HFF-Myc (cell line): ENCODE measurements at regions not wholly inside any gene's neighbourhood (a gene's known extent, or its start where the extent isn't known, plus 50 kb on each side); places are given as distances from the start of the nearest gene placed in this dataset.

ENCODE experiments used
- DNase-seq: peaks from one replicate; pipeline ENCODE4 v3.0.0-alpha.2; 2011; ENCODE audit warnings: low read depth; ENCODE audit errors: extremely low read depth
- H3K4me3 ChIP-seq: replicated peaks from 2 replicates; pipeline ENCODE4 v1.5.1; 2011; ENCODE audit warnings: low read depth, mild to moderate bottlenecking, control low read depth, low read length
- CTCF ChIP-seq: IDR thresholded peaks from 2 replicates; pipeline ENCODE4 v1.5.1; 2012; ENCODE audit warnings: mild to moderate bottlenecking, low read depth, low read length, control low read depth; ENCODE audit errors: missing control alignments

GRCh38 chr17:13756763-13757162, 155.0 kb upstream of the HS3ST3A1 start:
- no peak overlapping the region for H3K4me3 ChIP-seq
- no peak for TF ChIP-seq CTCF
- DNase-seq, result no peak

- no peak for DNase-seq
- TF ChIP-seq CTCF, result no peak
- no peak overlapping the region for H3K4me3 ChIP-seq
Observed at GRCh38 chr17:13757871-13758270, 156.1 kb upstream of the HS3ST3A1 start.

GRCh38 chr17:13759518-13760335, 158.0 kb upstream of the HS3ST3A1 start:
- no peak for TF ChIP-seq CTCF

GRCh38 chr17:13761038-13761603, 159.4 kb upstream of the HS3ST3A1 start:
- H3K4me3 ChIP-seq, result no peak overlapping the region
- DNase-seq, result no peak
- no peak for TF ChIP-seq CTCF

More at GRCh38 chr17:13759518-13760335, 158.0 kb upstream of the HS3ST3A1 start:
- DNase-seq, result no peak
- H3K4me3 ChIP-seq, result no peak overlapping the region

GRCh38 chr17:13765701-13766100, 164.0 kb upstream of the HS3ST3A1 start:
- no peak for TF ChIP-seq CTCF
- no peak overlapping the region for H3K4me3 ChIP-seq
- DNase-seq, result no peak

- TF ChIP-seq CTCF, result no peak
- no peak for DNase-seq
- no peak overlapping the region for H3K4me3 ChIP-seq
Observed at GRCh38 chr17:13770702-13771101, 169.0 kb upstream of the HS3ST3A1 start.
